CD14-positive monocyte (primary cell): ENCODE measurements at regions not wholly inside any gene's neighbourhood (a gene's known extent, or its start where the extent isn't known, plus 50 kb on each side); places are given as distances from the start of the nearest gene placed in this dataset.
A peak's percentile ranks its signal among the peaks of the same experiment; 100 is the strongest.

ENCODE experiments used
- DNase-seq, 3 donors: peaks; one replicate each; pipeline ENCODE4 v3.0.0-alpha.2; 2011 to 2022
- H2AFZ ChIP-seq: 2 replicates; pipeline ENCODE4 v1.6.0; 2012; ENCODE audit warnings: mild to moderate bottlenecking, low read depth, low read length, inconsistent platforms; ENCODE audit not compliant: insufficient read depth, poor library complexity, severe bottlenecking
- H3K27ac ChIP-seq, 2 donors: 1 replicate in 1 of 2; 2 replicates in 1 of 2; pipeline ENCODE4 v1.5.1; 2012 to 2013; ENCODE audit warnings: low read length in 2 of 2, control low read depth in 1 of 2, inconsistent platforms in 1 of 2, low read depth in 1 of 2, mild to moderate bottlenecking in 1 of 2
- H3K27me3 ChIP-seq, 2 donors: one replicate each; pipeline versions ENCODE4 v1.6.0 to v1.6.1; 2011 to 2013; ENCODE audit warnings: low read length in 2 of 2; ENCODE audit not compliant: control insufficient read depth in 2 of 2, insufficient read depth in 2 of 2
- H3K36me3 ChIP-seq, 2 donors: replicated peaks in 1 of 2; 1 replicate in 1 of 2; 2 replicates in 1 of 2; pipeline versions ENCODE4 v1.5.1 to v1.6.1; 2012 to 2013; ENCODE audit warnings: low read length in 2 of 2, control low read depth in 1 of 2, inconsistent platforms in 1 of 2, mild to moderate bottlenecking in 1 of 2; ENCODE audit not compliant: insufficient read depth in 2 of 2, control insufficient read depth in 1 of 2
- H3K4me1 ChIP-seq, 2 donors: 1 replicate in 1 of 2; 2 replicates in 1 of 2; pipeline versions ENCODE4 v1.5.1 to v1.6.1; 2012 to 2013; ENCODE audit warnings: low read length in 2 of 2, control low read depth in 1 of 2, inconsistent platforms in 1 of 2, mild to moderate bottlenecking in 1 of 2, moderate library complexity in 1 of 2; ENCODE audit not compliant: insufficient read depth in 2 of 2, control insufficient read depth in 1 of 2
- H3K4me2 ChIP-seq: replicated peaks from 2 replicates; pipeline ENCODE3; 2012; ENCODE audit warnings: low read length, moderate library complexity, mild to moderate bottlenecking; ENCODE audit not compliant: poor library complexity, severe bottlenecking; ENCODE audit errors: extremely low read depth
- H3K4me3 ChIP-seq, 3 experiments: fragments of 200-600 bp in 1 of 3; sonication (generic) in 1 of 3; replicated peaks in 1 of 3; 1 replicate in 2 of 3; 2 replicates in 1 of 3; pipeline ENCODE4 v1.5.1; 2011 to 2013; ENCODE audit warnings: low read length in 3 of 3, mild to moderate bottlenecking in 3 of 3, control low read depth in 2 of 3, low read depth in 2 of 3, inconsistent platforms in 1 of 3, moderate library complexity in 1 of 3
- H3K79me2 ChIP-seq: 2 replicates; pipeline ENCODE4 v1.6.0; 2012; ENCODE audit warnings: mild to moderate bottlenecking, control low read depth, inconsistent platforms, low read length, moderate library complexity; ENCODE audit not compliant: insufficient read depth
- H3K9ac ChIP-seq: 2 replicates; pipeline ENCODE4 v1.6.0; 2017; ENCODE audit warnings: low read length, mild to moderate bottlenecking; ENCODE audit not compliant: insufficient read depth, poor library complexity, severe bottlenecking
- H3K9me3 ChIP-seq, 2 donors: replicated peaks in 1 of 2; 1 replicate in 1 of 2; 2 replicates in 1 of 2; pipeline versions ENCODE4 v1.5.1 to v1.6.1; 2012 to 2013; ENCODE audit warnings: low read length in 2 of 2, control low read depth in 1 of 2; ENCODE audit not compliant: control insufficient read depth in 1 of 2, insufficient read depth in 1 of 2
- H4K20me1 ChIP-seq: 2 replicates; pipeline ENCODE4 v1.6.0; 2012; ENCODE audit warnings: mild to moderate bottlenecking, low read length, control low read depth, moderate library complexity; ENCODE audit not compliant: insufficient read depth
- H3K27ac Mint-ChIP-seq, 7 donors: one replicate each; pipeline ENCODE4 v1.8.0; 2020; ENCODE audit warnings: mild to moderate bottlenecking in 7 of 7, mixed read lengths in 7 of 7, moderate library complexity in 6 of 7, inconsistent platforms in 2 of 7
- H3K27me3 Mint-ChIP-seq, 3 donors: one replicate each; pipeline ENCODE4 v1.8.0; 2021 to 2022; ENCODE audit warnings: low read depth in 3 of 3, mild to moderate bottlenecking in 3 of 3, mixed read lengths in 3 of 3, moderate library complexity in 3 of 3, inconsistent platforms in 1 of 3
- H3K36me3 Mint-ChIP-seq, 2 donors: one replicate each; pipeline ENCODE4 v1.8.0; 2020; ENCODE audit warnings: mixed read lengths in 2 of 2, inconsistent platforms in 1 of 2, mild to moderate bottlenecking in 1 of 2
- H3K4me1 Mint-ChIP-seq: one replicate; pipeline ENCODE4 v1.8.0; 2020; ENCODE audit warnings: mild to moderate bottlenecking, mixed read lengths
- H3K4me3 Mint-ChIP-seq, 2 donors: one replicate each; pipeline ENCODE4 v1.8.0; 2020; ENCODE audit warnings: mild to moderate bottlenecking in 2 of 2, mixed read lengths in 2 of 2, moderate library complexity in 1 of 2
- H3K9me3 Mint-ChIP-seq, 7 donors: one replicate each; pipeline ENCODE4 v1.8.0; 2020 to 2022; ENCODE audit warnings: mixed read lengths in 7 of 7, mild to moderate bottlenecking in 6 of 7, moderate library complexity in 6 of 7, inconsistent platforms in 2 of 7
- intact Hi-C, 2 donors: fragments of 100-400 bp; cut with micrococcal nuclease; formaldehyde crosslinking; loops; one replicate each; pipeline versions ENCODE4 v1.15.0 to v1.15.1; 2023
- TF ChIP-seq, protein P1 (sequence below): fragments of 200-600 bp; IDR thresholded peaks from one replicate; pipeline ENCODE4 v1.8.0; 2022; ENCODE audit warnings: antibody characterized with exemption, mild to moderate bottlenecking

DNA sequence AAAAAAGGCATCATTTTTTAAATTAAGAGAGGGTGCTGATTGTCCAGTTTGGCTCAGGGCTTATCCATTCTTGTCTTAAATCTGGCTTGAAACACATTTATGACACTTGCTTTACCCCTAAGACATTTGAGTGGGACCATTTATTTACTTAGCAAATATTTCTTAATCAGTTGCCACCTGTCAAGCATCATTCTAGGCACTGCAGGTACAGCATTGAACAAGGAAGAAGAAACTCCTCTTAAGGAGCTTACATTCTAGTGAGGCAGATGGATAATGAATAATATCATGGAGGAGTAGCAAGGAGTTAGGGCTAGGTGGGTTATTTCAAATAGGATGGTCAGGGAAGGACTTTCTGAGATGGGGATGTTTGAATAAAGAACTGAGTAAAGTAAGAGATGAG, 189.8 kb downstream of the UTRN start:
- H3K4me1 Mint-ChIP-seq, result peaks cover 7% of the 10 kb centered on the region

DNA sequence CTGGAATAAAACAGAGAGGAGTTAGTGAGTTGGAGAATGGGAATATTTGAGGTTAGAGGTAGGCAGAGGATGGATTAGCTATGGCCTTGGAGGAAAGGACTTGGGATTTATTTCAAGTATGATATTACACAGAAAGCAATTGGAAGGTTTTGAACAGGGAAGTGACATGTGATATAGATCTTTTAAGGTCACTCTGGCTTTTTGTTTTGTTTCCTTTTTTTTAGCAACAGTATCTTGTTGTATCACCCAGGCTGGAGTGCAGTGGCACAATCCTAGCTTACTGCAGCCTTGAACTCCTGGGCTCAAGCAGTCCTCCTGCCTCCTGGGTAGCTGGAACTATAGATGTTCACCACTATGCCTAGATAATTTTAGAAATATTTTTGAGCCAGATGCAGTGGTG, 190.3 kb downstream of the UTRN start:
- intact Hi-C loops, result no loop called here
- peaks cover 70 to 94% of the 10 kb centered on the region in 2 donors for H3K36me3 ChIP-seq
- no peaks in the 10 kb centered on the region for H3K9me3 ChIP-seq
- no peak overlapping the region for H3K4me2 ChIP-seq
- no peak overlapping the region for H3K9ac ChIP-seq
- H3K27ac ChIP-seq, result peak overlapping the region in 1 of 2 donors; percentile 36
- Mint-ChIP-seq H3K36me3 (peaks cover 76 to 90% of the 10 kb centered on the region in 2 donors), H3K4me3 (no peak overlapping the region), H3K27me3 (no peaks in the 10 kb centered on the region), H3K9me3 (peaks cover 0 to 3% (median 0%) of the 10 kb centered on the region in 7 donors), H3K4me1 (peaks cover 7% of the 10 kb centered on the region), H3K27ac (peak overlapping the region in 3 of 7 donors; percentile 10 to 81 (median 60))
- H3K4me3 ChIP-seq, result no peak overlapping the region
- no peaks in the 10 kb centered on the region for H4K20me1 ChIP-seq
- no peak overlapping the region for H2AFZ ChIP-seq
- H3K4me1 ChIP-seq, result no peaks in the 10 kb centered on the region
- no peaks in the 10 kb centered on the region for H3K27me3 ChIP-seq
- H3K79me2 ChIP-seq, result no peaks in the 10 kb centered on the region
- DNase-seq, result no peak
- TF ChIP-seq, protein P1, sequence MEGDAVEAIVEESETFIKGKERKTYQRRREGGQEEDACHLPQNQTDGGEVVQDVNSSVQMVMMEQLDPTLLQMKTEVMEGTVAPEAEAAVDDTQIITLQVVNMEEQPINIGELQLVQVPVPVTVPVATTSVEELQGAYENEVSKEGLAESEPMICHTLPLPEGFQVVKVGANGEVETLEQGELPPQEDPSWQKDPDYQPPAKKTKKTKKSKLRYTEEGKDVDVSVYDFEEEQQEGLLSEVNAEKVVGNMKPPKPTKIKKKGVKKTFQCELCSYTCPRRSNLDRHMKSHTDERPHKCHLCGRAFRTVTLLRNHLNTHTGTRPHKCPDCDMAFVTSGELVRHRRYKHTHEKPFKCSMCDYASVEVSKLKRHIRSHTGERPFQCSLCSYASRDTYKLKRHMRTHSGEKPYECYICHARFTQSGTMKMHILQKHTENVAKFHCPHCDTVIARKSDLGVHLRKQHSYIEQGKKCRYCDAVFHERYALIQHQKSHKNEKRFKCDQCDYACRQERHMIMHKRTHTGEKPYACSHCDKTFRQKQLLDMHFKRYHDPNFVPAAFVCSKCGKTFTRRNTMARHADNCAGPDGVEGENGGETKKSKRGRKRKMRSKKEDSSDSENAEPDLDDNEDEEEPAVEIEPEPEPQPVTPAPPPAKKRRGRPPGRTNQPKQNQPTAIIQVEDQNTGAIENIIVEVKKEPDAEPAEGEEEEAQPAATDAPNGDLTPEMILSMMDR, result no peak

More for the DNA sequence above, 189.8 kb downstream of the UTRN start:
- no peak for DNase-seq
- Histone ChIP-seq H3K4me1 (no peaks in the 10 kb centered on the region), H3K79me2 (no peaks in the 10 kb centered on the region), H2AFZ (no peak overlapping the region), H3K4me2 (no peak overlapping the region), H3K27ac (peak overlapping the region in 1 of 2 donors; percentile 36), H4K20me1 (no peaks in the 10 kb centered on the region), H3K4me3 (no peak overlapping the region), H3K9ac (no peak overlapping the region), H3K9me3 (no peaks in the 10 kb centered on the region), H3K27me3 (no peaks in the 10 kb centered on the region), H3K36me3 (peaks cover 65 to 89% of the 10 kb centered on the region in 2 donors)
- Mint-ChIP-seq H3K4me3 (no peak overlapping the region), H3K27me3 (no peaks in the 10 kb centered on the region), H3K36me3 (peaks cover 73 to 90% of the 10 kb centered on the region in 2 donors), H3K9me3 (peaks cover 0 to 5% (median 0%) of the 10 kb centered on the region in 7 donors), H3K27ac (peak overlapping the region in 2 of 7 donors; percentile 60 to 81)
- TF ChIP-seq, protein P1, result no peak
- intact Hi-C loops, result no loop called here
